A673 (cell line): ENCODE measurements at regions not wholly inside any gene's neighbourhood (a gene's known extent, or its start where the extent isn't known, plus 50 kb on each side); places are given as distances from the start of the nearest gene placed in this dataset.

ENCODE experiments used
- CTCF ChIP-seq: fragments of 300-800, 200-600 bp; sonication (generic); conservative IDR thresholded peaks from 2 replicates; pipeline ENCODE4 v1.5.1; 2017; ENCODE audit warnings: low read depth, mild to moderate bottlenecking, antibody characterized with exemption, low read length, moderate library complexity, mixed read lengths
- EZH2 ChIP-seq: fragments of 200-600 bp; sonication (generic); IDR thresholded peaks from 2 replicates; pipeline ENCODE4 v1.6.1; 2017; ENCODE audit warnings: borderline replicate concordance, low read depth, mild to moderate bottlenecking, mixed read lengths, antibody characterized with exemption, low read length; ENCODE audit not compliant: poor library complexity, severe bottlenecking

- TF ChIP-seq CTCF (no peak), EZH2 (no peak)
Observed at GRCh38 chr4:153079857-153080391, 124.3 kb upstream of the TRIM2 start.
